ENCODE measurements at regions not wholly inside any gene's neighbourhood (a gene's known extent, or its start where the extent isn't known, plus 50 kb on each side); places are given as distances from the start of the nearest gene placed in this dataset.

DNA sequence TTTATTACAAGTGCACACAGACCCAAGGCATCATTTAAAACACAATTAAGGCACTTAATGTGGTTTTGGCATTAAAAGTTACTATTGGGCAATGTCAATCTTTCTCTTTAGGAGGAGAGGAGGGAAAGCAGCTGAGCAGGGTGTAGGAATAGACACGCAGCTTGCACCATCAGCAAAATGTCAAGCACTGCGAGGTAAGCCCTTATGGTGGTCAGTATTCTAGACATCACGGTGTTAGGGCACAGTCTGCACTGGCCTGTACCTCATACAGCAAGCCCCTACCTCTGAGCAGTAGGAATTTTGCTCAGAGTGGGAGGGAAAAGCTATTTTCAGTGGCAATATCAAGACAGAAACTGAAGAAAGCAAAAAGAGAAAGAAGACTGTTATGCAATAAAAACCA is 62.0 kb upstream of the ESRRG start:
- TF ChIP-seq POLR2A (IDR thresholded peaks at IDR 0.05; ENCODE audit: low read depth, low read length) (no peak), TAF1 (IDR thresholded peaks at IDR 0.05; ENCODE audit: borderline replicate concordance, low read depth, low read length) (no peak), POLR2AphosphoS5 (IDR thresholded peaks at IDR 0.05; ENCODE audit: low read depth, low read length) (no peak)
- DNase-seq (ENCODE audit: insufficient read length), result no peak
- no peak for FAIRE-seq

DNA sequence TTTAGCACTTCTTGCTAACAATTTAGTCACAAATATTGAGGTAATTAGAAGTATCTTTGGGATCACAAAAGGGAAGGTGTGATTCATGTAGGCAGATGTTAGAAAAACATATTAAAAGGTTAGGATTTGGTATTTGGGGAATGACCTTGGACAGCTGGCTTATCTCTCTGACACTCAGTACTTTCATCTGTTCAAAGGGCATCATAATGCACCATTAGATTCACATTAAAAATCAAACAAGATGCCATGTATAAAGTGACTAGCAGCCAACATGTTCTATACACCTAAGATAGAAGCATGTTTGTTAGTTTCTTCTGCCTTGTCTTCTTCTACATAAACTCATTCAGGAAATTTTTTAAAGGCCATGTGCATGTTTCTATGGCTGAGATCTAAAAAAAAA is 56.5 kb upstream of the ESRRG start:
- TF ChIP-seq TAF1 (IDR thresholded peaks at IDR 0.05; ENCODE audit: borderline replicate concordance, low read depth, low read length) (no peak), POLR2A (IDR thresholded peaks at IDR 0.05; ENCODE audit: low read depth, low read length) (no peak), POLR2AphosphoS5 (IDR thresholded peaks at IDR 0.05; ENCODE audit: low read depth, low read length) (no peak)
- no peak for FAIRE-seq
- no peak for DNase-seq (ENCODE audit: insufficient read length)

DNA sequence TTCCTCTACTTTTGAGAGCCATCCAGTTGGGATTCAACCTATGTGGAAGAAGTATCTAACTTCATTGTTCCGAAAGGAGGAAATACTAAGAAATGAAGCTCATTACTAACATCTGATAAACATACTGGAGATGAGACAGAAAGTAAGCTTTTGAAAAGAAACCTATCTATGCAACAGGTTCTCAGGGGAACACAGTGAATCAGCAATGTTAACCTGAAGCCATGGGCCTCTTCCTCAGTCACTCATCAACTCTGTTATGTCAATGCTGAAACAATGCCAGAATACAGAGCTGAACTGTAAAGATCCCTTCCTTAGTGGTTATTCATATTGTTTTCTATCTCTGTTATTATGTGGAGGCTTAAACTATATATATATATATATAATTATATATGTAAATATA is 55.5 kb upstream of the ESRRG start:
- DNase-seq (ENCODE audit: insufficient read length) (no peak), FAIRE-seq (no peak)
- TF ChIP-seq TAF1 (IDR thresholded peaks at IDR 0.05; ENCODE audit: borderline replicate concordance, low read depth, low read length) (no peak), POLR2A (IDR thresholded peaks at IDR 0.05; ENCODE audit: low read depth, low read length) (no peak), POLR2AphosphoS5 (IDR thresholded peaks at IDR 0.05; ENCODE audit: low read depth, low read length) (no peak)

DNA sequence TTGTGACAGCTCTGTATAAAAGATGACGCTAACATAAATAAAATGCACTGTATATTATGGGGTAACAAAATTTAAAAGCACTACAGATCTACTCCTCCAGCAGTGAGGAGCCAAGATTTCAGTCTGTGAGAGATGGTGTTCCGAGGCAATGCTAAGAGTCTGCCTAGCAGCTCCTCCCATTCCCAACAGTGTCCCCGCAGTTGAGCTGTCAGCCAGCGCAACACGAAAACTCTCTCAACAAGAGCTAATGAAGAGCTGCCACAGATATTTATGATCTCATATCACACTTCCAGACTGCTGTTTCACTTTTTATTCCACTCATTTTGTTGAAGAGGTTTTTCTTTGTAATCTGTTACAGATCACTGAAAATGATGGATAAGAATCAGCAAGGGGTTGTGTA is 53.9 kb upstream of the ESRRG start:
- TF ChIP-seq POLR2AphosphoS5 (IDR thresholded peaks at IDR 0.05; ENCODE audit: low read depth, low read length) (no peak), TAF1 (IDR thresholded peaks at IDR 0.05; ENCODE audit: borderline replicate concordance, low read depth, low read length) (no peak), POLR2A (IDR thresholded peaks at IDR 0.05; ENCODE audit: low read depth, low read length) (no peak)

More for the DNA sequence above, 53.9 kb upstream of the ESRRG start:
- no peak for FAIRE-seq
- no peak for DNase-seq (ENCODE audit: insufficient read length)

Measured in GM12892 (cell line).